GM18505 (cell line): ENCODE measurements at regions not wholly inside any gene's neighbourhood (a gene's known extent, or its start where the extent isn't known, plus 50 kb on each side); places are given as distances from the start of the nearest gene placed in this dataset.

Experiments used
- ATAC-seq: cut with Tn5 transposase; IDR thresholded peaks from one replicate; pipeline ENCODE4 v1.9.1; 2021; ENCODE audit not compliant: unreplicated experiment
- POLR2A ChIP-seq: IDR thresholded peaks from 4 replicates; pipeline ENCODE4 v1.6.1; 2011; ENCODE audit warnings: borderline replicate concordance; ENCODE audit not compliant: insufficient read depth, insufficient read length; ENCODE audit errors: extremely low read depth

DNA sequence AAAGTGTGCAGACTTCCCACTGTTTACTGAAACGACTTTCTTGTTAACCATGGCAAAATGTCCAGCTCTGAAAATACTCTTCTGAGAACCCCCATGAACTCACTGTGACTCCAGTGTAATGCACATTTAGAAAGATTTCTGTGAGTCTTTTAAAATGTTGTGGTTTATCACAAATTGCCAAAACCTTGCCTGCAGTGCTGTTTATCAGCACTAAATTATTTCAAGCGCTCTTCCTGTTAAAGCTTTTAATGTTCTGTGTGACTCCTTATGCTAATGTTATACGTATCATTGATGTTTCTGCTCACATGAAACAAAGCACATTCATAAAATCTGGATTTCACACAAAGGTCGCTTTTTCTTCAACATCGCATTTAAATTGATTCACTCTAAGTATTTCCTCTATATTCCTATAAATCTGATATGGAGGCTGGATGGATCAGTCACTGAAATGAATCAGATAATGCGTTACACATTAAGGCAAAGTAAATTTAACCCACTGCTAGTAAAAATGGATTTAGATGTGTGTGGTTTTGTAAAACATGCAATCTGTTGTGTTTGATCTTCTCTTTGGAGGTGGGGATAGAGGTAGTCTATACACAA is 521.2 kb downstream of the NYAP2 start:
- ATAC-seq, result no peak
- no peak for TF ChIP-seq POLR2A

DNA sequence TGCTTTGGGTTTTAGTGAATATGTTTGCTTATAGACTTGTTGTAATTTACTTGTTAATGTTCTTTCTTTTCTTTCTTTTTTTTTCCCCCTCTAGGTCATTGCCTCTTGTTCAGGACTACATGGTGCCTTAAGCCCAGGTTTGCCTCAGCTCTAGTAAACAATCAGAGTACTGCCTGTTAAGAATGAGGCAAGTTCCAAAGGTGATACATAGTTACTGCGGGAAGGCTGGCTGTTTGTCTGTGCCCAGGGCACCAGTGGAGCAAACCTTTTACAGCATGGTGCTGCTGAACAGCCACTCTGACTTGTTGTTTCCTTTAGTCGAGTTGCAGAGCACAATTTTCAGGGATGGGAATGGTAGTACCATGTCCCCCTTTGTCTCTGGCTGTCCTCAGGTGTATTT is 517.2 kb downstream of the NYAP2 start:
- ATAC-seq, result no peak
- no peak for TF ChIP-seq POLR2A

GRCh38 chr2:225911019-225911418 is 511.5 kb downstream of the NYAP2 start:
- no peak for TF ChIP-seq POLR2A
- no peak for ATAC-seq

GRCh38 chr2:225895126-225895525 is 495.6 kb downstream of the NYAP2 start:
- no peak for TF ChIP-seq POLR2A
- no peak for ATAC-seq

DNA sequence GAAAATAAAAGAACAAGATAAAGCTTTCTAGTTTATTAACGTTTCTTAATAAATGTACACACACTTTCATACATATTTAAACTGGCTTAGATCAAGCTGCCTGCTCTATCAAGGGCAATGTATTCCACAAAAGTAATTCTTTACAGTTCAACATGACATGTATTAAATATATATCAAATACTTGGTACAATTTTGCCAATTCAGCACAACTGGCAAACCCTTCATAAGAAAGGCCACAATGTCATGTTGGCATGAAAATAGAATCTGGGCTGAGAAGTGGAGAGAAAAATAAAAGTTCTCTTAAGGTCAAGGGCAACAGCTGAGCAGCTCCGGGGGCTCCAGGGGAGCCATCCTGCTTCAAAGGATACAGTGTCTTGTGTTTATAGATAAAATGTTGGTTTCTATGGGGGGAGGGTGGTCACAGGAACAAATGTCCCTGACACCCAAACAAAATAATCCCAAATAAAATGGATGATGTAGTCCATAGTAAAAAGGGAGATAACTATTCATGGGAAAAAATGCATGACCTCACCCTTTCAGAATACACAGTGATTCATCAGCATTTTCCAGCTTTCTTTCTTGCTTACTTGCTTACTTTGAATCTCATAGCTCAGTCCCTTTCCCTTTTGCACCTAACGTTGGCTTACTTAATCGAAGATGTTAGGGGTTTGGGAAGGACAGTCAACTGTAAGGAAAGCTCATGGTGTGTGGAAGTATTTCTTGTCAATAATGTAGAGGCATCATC is 494.9 kb downstream of the NYAP2 start:
- no peak for TF ChIP-seq POLR2A
- no peak for ATAC-seq

- TF ChIP-seq POLR2A, result no peak
- no peak for ATAC-seq
Measured at GRCh38 chr2:225893151-225893550, 493.6 kb downstream of the NYAP2 start.

DNA sequence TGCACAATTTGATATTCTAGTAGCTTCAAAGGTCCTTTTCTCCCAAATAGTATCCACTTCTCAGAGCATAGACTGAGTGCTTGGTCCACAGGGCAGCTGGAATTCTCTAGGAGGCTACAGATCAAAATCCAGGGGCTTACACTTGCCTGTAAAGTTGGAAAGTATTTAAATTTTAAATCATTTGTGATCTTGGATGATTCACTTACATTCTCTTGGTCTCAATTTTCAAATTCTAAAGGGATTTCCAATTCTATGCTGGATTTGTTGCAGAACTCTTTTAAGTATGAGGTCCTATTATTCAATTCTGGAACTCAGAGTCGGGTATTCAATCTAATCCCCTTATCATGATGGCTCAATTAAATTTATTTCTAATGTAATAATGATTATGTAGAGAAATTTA is 492.3 kb downstream of the NYAP2 start:
- TF ChIP-seq POLR2A, result no peak
- no peak for ATAC-seq

DNA sequence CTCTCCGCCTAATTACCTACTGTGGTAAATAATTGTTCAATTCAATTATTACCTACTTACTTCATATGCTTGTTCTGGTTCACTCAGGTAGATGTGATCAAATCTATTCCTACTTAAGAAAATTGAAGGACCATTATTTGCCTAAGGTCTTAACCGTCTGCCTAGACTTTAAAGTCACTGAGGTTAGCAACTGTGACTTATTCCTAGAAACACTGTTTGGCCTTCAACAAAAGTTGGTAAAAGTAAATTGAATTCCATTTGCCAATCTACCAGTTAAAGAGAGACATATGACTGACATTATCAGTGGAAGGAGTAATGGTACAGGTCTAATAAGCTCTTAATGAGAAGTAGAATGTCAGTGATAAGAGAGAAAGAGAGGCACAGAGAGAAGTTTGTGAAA is 491.5 kb downstream of the NYAP2 start:
- ATAC-seq, result no peak
- no peak for TF ChIP-seq POLR2A

DNA sequence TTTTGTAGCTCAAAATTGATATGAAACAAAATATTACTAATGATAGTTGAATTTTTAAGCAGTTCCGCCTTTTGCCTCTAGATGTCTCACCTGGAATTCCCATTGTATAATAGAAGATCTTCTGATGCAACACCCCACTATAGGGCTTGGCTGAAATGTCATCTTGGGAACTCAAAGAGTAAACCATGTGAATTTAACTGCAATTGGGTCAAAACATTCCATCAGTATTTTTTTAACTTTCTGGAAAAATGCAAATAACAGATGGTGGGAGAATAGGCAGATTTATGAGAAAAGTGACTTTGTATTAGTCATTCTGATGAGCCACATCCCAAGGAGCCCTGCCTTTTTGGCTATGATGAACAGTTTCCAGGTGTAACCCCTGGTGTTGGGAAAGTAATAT is 489.9 kb downstream of the NYAP2 start:
- no peak for TF ChIP-seq POLR2A
- ATAC-seq, result peak; percentile 70

GRCh38 chr2:225867071-225867470 is 467.6 kb downstream of the NYAP2 start:
- ATAC-seq, result no peak
- TF ChIP-seq POLR2A, result no peak

DNA sequence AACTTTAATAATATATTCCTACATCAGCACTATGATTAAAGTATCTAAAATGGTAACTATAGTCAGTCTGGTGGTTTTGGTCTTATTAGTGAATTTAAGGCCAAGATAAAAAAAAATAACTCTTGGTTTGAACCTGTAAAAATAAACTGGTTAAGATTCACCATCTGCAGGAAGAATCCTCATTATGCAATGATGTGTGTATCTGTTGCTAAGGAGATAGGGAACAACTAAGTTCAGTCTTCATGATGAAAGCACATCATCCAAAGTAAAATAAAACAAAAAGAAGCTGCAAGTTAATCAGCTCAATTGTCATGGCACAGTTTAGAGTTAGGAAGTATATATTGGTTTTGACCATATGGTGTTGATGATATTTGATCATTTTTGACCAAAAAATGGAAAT is 466.0 kb downstream of the NYAP2 start:
- no peak for TF ChIP-seq POLR2A
- ATAC-seq, result no peak

DNA sequence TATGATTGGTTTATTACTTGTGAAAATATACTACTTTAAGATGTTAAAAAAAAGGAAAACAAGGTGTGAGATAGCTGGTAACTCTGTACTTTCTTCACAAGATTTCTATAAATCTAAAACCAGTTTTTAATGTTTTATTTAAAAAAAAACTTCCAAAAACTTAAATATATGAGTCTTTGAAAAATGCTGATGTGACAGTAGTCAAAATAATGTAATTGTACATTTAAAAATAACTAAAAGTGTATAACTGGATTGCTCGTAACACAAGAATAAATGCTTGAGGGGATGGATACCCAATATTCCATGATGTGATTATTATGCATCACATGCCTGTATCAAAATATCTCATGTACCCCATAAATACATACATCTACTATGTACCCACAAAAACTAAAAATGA is 464.9 kb downstream of the NYAP2 start:
- no peak for TF ChIP-seq POLR2A
- ATAC-seq, result no peak

DNA sequence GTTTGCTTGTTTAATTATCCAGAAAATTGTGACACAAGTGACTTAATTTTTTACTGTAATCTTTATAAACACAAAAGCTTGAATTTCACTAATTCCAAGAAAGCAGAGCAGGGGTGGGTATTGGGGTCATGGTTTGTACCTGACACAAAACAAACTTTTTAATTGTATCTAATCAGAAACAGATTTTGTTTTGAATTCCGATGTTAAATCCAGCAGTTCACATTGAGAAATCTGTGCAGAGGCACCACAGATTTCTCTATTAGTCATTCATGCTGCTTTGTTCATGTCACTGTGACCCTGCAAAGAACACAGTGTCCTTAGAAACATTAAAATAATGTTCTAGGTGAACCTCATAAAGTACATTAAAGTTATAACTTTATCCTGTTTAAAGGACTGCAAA is 443.4 kb downstream of the NYAP2 start:
- ATAC-seq, result no peak
- no peak for TF ChIP-seq POLR2A

- ATAC-seq, result no peak
- no peak for TF ChIP-seq POLR2A
Measured at GRCh38 chr2:225841314-225841713, 441.8 kb downstream of the NYAP2 start.
